HG03097 (cell line): ENCODE measurements at regions not wholly inside any gene's neighbourhood (a gene's known extent, or its start where the extent isn't known, plus 50 kb on each side); places are given as distances from the start of the nearest gene placed in this dataset.

ENCODE experiments used
- ATAC-seq: cut with Tn5 transposase; IDR thresholded peaks from one replicate; pipeline ENCODE4 v1.9.1; 2021; ENCODE audit not compliant: unreplicated experiment, low FRiP score

DNA sequence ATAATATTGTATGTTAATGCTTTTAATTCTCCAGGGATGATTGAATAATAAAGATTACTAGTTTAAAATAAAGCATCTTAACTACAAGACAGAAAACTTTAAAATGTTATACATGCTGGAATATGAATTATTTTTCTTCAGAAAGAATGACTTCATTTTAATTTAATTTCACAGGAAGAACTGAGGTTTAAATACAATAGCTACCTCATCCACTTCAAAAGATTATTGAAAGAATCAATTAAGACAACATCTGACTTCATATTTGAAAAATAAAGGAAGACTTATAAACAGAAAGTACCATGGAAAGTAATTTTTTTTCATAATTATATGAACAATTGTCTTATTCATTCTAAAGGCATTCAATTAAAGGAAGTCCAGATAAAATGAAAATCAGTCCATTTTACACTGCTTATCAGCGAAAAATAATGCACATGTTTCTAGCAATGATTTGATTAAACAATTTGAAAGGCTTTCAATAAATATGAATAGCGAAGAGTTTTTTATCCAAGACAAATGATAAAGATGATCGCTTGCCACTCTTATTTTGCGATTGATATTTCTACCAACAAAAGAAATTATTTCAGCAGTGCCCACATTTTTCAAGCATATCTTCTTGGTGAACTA lies 368.5 kb upstream of the OPRM1 start:
- ATAC-seq = no peak

DNA sequence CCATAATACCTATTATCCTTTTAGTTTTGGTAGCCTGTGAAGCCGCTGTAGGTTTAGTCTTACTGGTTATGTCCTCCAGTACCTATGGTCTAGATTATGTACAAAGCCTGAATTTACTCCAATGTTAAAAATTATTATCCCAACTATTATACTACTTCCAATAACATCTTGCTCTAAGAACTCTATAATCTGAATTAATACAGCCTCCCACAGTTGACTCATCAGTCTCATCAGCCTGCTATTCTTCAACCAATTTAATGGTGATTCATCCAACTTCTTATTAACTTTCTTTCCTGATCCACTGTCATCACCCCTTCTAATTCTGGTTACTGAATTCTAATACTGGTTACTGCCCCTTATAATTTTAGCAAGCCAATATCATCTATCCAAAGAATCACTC lies 370.3 kb upstream of the OPRM1 start:
- ATAC-seq = no peak

GRCh38 chr6:153662982-153663381 lies 376.1 kb upstream of the OPRM1 start:
- no peak for ATAC-seq

DNA sequence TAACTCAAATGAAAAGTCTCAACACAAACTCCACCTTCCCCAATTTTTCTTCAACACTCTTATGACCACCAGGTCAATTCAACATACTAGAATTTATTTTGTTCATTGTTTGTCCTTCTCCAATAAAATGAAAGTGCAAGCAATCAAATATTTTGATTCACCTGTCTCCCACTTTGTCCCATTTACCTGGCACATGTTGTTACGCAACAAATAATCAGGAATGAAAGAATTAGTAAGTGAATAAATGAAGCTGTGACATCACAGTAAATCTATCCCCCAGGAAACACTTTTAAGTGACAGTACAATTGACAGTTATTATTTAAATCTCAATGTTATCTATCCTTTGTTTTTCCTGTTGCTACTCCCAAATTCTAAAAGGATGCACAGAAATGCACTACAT lies 393.7 kb upstream of the OPRM1 start:
- ATAC-seq = no peak

DNA sequence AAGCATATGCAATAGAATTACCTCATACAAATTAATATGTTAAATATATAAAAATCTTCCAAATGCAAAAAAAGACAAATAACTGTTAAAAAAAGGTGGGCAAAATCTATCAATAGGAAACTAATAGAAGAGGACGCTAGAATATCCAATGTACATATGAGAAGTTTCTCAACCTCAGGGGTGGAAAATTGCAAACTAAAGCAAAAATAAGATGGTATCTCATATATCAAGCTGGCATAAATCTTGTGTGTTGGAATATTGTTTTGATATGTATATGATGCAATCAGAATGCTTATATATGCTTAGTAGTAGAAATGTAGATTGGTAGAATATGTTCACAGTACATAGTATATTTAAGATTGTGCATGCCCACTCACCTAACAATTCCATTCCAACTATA lies 395.0 kb upstream of the OPRM1 start:
- ATAC-seq = no peak

DNA sequence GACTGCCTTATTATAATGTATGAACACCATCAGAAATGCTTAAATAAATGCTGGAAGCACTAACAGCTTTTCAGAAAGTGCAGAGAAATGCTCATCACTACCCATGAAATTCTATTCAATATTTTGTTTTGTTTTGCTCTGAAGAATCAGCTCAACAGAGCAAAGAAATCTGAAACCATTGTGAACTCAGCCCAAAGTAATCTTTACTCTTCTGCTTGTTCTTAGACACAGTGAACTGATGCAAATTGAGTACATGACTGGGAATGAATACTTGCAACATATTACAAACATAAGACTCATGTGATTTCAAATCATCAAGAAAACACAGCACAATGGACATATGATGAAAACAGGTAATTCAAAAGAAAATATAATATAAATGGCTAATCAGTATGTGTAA lies 404.6 kb upstream of the OPRM1 start:
- no peak for ATAC-seq

DNA sequence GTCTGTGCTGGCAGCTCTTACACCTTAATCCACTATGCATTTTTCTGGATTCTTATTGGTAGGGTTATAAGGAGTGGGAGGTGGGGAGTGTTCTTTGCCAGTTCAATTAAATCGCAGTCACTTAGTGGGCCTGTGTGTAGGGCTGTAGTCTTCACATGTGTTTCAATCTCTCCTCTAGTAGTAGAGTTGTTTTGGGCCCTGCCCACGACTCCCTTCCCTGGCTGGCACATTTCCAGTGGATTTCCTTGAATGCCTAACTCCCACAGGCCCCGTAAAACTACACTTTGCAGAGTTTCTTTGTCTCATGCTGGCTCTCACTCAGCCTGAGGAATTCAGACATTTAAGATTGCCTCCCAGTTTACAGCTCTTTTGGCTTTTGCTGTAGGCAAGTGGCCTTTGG lies 414.0 kb upstream of the OPRM1 start:
- no peak for ATAC-seq

DNA sequence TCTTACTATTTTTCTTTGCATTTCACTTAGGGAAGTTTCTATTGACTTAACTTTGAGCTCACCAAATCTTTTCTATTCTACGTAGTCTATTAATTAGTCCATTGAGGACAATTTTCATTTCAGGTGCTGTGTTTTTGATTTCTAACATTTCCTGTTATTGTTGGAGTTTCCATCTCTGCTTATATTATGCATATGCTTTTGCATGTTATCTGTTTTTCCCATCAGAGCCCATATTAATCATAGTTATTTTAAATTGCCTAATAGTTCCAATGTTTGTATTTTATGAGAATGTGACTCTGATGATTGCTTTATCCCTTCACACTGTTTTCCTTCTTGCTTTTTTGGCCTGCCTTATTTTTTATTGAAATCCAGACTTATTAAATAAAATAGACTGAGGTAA lies 414.5 kb upstream of the OPRM1 start:
- no peak for ATAC-seq

- ATAC-seq = no peak
These were observed 415.5 kb upstream of the OPRM1 start for GRCh38 chr6:153623496-153623895.

- ATAC-seq = no peak
These were observed 417.5 kb upstream of the OPRM1 start for GRCh38 chr6:153621491-153621890.

DNA sequence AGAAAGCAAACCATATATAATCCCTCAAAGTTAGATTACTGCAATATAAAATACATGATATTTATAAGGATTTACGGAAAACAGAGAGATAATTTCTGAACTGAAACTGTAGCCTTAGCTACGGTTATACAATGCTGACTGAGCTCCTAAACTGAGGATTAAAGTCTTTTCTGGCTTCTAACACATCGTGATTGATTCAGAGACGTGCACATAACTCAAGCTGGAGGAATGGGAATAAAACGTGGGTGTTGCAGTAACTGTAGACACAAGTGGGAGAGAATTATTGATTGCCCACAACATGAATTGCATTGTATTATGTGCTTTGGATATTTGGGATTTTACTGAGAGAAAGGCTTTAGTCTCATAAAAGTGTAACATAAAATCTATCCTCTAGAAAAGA lies 418.0 kb upstream of the OPRM1 start:
- no peak for ATAC-seq

GRCh38 chr6:153618371-153619322 lies 420.4 kb upstream of the OPRM1 start:
- no peak for ATAC-seq

- no peak for ATAC-seq
These were observed 422.5 kb upstream of the OPRM1 start for GRCh38 chr6:153616506-153616905.

DNA sequence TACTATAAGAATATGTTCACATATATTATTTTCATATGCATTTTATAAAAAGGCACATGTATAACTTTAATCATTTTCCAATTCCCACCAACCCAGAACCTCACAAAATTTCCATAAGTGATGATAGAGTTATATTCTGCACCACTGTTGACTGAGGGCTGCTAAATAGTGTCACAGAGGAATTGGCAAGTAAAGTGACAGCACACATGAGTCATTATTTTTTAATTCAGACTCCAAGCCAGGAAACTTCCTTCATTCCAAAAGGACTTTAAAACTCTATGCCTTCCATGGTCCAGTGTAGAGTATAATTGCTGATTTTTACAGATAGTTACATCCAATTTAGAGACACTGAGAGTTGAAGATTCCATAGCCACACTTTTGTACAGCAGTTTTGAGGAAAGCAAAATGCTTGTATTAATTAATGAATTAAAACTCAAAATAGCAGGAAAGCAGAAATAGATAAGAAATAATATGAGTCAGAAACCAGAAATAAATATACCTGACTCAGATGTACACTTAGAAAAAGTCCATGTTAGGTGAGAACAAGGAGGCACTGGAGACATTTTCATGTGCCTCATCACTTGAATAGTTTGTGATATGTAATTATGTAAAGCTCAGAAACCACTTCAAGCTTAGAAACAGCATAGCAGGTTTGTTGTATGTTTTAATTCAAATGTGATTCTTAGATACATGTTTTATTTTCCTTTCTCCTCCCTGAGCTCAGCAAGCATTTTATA lies 425.2 kb upstream of the OPRM1 start:
- ATAC-seq = no peak

- ATAC-seq = no peak
These were observed 436.6 kb upstream of the OPRM1 start for GRCh38 chr6:153602401-153602800.

- ATAC-seq = no peak
These were observed 439.1 kb upstream of the OPRM1 start for GRCh38 chr6:153599901-153600300.

DNA sequence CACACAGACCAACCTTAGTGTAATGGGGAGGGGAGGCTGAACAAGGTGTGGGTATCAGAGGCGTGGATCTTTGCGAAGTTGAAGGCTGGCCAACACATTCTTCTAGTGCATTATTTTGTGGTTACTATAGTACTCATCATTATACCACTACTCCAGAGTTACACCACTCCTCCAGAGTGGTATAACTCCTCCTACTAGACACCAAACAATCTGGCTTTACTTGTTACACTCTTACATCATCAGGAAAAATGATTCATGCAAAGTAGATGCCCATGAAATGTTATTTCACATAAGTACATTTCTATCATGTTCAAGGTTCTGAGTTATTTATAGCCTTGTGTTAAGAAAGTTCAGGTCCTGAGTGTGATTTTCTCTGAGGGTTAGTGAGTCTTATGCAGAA lies 443.1 kb upstream of the OPRM1 start:
- no peak for ATAC-seq

DNA sequence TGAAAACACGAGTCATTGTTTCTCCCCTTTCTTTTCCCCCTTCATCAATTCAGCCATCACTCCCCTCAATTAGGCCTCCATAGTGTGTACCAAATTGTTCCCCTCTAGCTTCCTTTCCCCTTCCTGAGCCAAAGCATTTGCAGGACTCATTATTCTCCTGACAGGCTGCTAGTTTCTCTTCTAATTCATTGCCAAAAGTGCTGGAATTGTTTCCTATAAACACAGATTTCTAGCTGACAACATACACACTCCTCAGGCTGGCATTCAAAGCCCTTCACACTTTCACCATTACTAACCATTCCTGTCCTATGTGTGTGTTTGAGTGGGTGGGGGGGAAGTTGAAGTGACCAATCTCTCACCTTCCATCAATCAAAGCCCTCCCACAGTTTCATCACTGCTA lies 444.2 kb upstream of the OPRM1 start:
- ATAC-seq = no peak

GRCh38 chr6:153591159-153591558 lies 447.9 kb upstream of the OPRM1 start:
- no peak for ATAC-seq

DNA sequence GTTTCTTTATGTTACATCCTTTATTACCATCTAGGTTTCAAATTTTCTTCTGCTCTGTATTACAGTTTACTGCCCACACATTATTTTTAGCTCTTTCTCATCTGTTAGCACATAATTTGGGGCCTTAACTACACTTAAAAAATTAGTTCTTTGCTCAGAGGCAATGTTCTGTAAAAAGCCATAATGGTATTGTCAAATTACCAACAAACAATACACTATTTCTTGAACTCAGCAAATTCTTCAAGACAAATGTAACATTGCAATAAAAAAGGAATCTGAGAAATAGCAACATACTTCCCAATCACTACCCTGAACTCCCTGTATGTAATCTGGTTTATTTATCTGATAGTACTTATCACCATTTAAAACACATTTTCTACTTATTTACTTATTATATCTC lies 448.6 kb upstream of the OPRM1 start:
- no peak for ATAC-seq

GRCh38 chr6:153588330-153588729 lies 450.7 kb upstream of the OPRM1 start:
- ATAC-seq = no peak
